Liver (tissue), 3 donors: ENCODE measurements at regions not wholly inside any gene's neighbourhood (a gene's known extent, or its start where the extent isn't known, plus 50 kb on each side); places are given as distances from the start of the nearest gene placed in this dataset.

ENCODE experiments used
- ATF3 ChIP-seq: IDR thresholded peaks from 2 replicates; pipeline ENCODE4 v1.6.1; 2016; ENCODE audit warnings: antibody characterized with exemption
- CTCF ChIP-seq: fragments of 150-350 bp; IDR thresholded peaks from 2 replicates; pipeline ENCODE4 v1.5.1; 2017; ENCODE audit warnings: improper control_type of control experiment, low read depth, low read length; ENCODE audit not compliant: missing input control
- FOXA1 ChIP-seq: IDR thresholded peaks from 2 replicates; pipeline ENCODE4 v1.6.1; 2016; ENCODE audit warnings: antibody characterized with exemption
- HNF4A ChIP-seq, 2 donors: conservative IDR thresholded peaks; 2 replicates each; pipeline ENCODE4 v1.6.1; 2016; ENCODE audit warnings: antibody characterized with exemption in 2 of 2, mild to moderate bottlenecking in 2 of 2
- TAF1 ChIP-seq: conservative IDR thresholded peaks from 2 replicates; pipeline ENCODE4 v1.6.1; 2016; ENCODE audit warnings: antibody characterized with exemption, mild to moderate bottlenecking
- donor health status: healthy.
- donor health status: healthy.

GRCh38 chr2:58893656-58894351, 652.7 kb upstream of the FANCL start:
- no peak for TF ChIP-seq FOXA1
- TF ChIP-seq CTCF, result no peak
- TF ChIP-seq TAF1, result no peak
- no peak for TF ChIP-seq HNF4A (conservative IDR thresholded peaks at IDR 0.05)
- TF ChIP-seq ATF3, result no peak
